SK-N-SH (cell line): ENCODE measurements at regions not wholly inside any gene's neighbourhood (a gene's known extent, or its start where the extent isn't known, plus 50 kb on each side); places are given as distances from the start of the nearest gene placed in this dataset.
A peak's percentile ranks its signal among the peaks of the same experiment; 100 is the strongest.

Experiments used
- CTCF ChIA-PET: fragments of 300-600, 350-600 bp; formaldehyde crosslinking; extraction: SDS; loops from one replicate; lab custom pipeline; 2021; lab: Yijun Ruan, JAX
- POLR2A ChIA-PET: fragments of 350-600 bp; sonication (Branson Sonifier 250); formaldehyde crosslinking; extraction: SDS; loops from one replicate; lab custom pipeline; 2020; ENCODE audit warnings: antibody characterized with exemption, inconsistent platforms; lab: Yijun Ruan, JAX
- DNase-seq: peaks from one replicate; pipeline ENCODE4 v3.0.0; 2012
- H2AFZ ChIP-seq: fragments of 200-600 bp; sonication (generic); 2 replicates; pipeline ENCODE4 v1.8.1; 2016; ENCODE audit warnings: antibody characterized with exemption, mild to moderate bottlenecking, low read depth
- H3F3A ChIP-seq: fragments of 200-600 bp; sonication (generic); replicated peaks from 2 replicates; pipeline ENCODE3; 2016; ENCODE audit warnings: antibody characterized with exemption, mild to moderate bottlenecking; ENCODE audit not compliant: insufficient read depth
- H3K27ac ChIP-seq, 2 experiments: fragments of 200-500 bp in 1 of 2; fragments of 200-600 bp in 1 of 2; sonication (Bioruptor generic) in 1 of 2; sonication (generic), shearing (Covaris generic) in 1 of 2; 2 replicates each; pipeline versions ENCODE4 v1.5.1 to v1.6.1; 2014 to 2016; ENCODE audit warnings: low read depth in 2 of 2, inconsistent platforms in 1 of 2, low read length in 1 of 2, mild to moderate bottlenecking in 1 of 2, mixed read lengths in 1 of 2
- H3K27me3 ChIP-seq: fragments of 200-600 bp; sonication (generic), shearing (Covaris generic); 2 replicates; pipeline ENCODE4 v1.6.1; 2016; ENCODE audit warnings: mixed run types; ENCODE audit not compliant: insufficient read depth
- H3K36me3 ChIP-seq, 2 experiments: fragments of 200-500 bp in 1 of 2; fragments of 200-600 bp in 1 of 2; sonication (Bioruptor generic) in 1 of 2; sonication (generic) in 1 of 2; replicated peaks in 1 of 2; 2 replicates each; pipeline versions ENCODE3 to v1.5.1; 2014 to 2016; ENCODE audit warnings: low read length in 1 of 2, mild to moderate bottlenecking in 1 of 2; ENCODE audit not compliant: insufficient read depth in 2 of 2, control insufficient read depth in 1 of 2
- H3K4me1 ChIP-seq, 2 experiments: fragments of 200-500 bp in 1 of 2; fragments of 200-600 bp in 1 of 2; sonication (Bioruptor generic) in 1 of 2; sonication (generic), shearing (Covaris generic) in 1 of 2; 2 replicates each; pipeline versions ENCODE4 v1.5.1 to v1.6.1; 2014 to 2016; ENCODE audit warnings: low read depth in 1 of 2, low read length in 1 of 2, mixed run types in 1 of 2; ENCODE audit not compliant: insufficient read depth in 2 of 2, control insufficient read depth in 1 of 2
- H3K4me2 ChIP-seq: fragments of 200-600 bp; sonication (generic), shearing (Covaris generic); 2 replicates; pipeline ENCODE4 v1.6.1; 2017; ENCODE audit warnings: mixed run types
- H3K4me3 ChIP-seq, 2 experiments: fragments of 200-500 bp in 1 of 2; fragments of 200-600 bp in 1 of 2; sonication (Bioruptor generic) in 1 of 2; sonication (generic), shearing (Covaris generic) in 1 of 2; 2 replicates each; pipeline versions ENCODE4 v1.5.1 to v1.8.1; 2014 to 2016; ENCODE audit warnings: low read depth in 2 of 2, inconsistent platforms in 1 of 2, low read length in 1 of 2, mild to moderate bottlenecking in 1 of 2, mixed read lengths in 1 of 2, moderate library complexity in 1 of 2
- H3K79me2 ChIP-seq: fragments of 200-600 bp; sonication (generic); 2 replicates; pipeline ENCODE4 v1.8.1; 2017; ENCODE audit warnings: mild to moderate bottlenecking; ENCODE audit not compliant: insufficient read depth
- H3K9ac ChIP-seq: fragments of 200-600 bp; sonication (generic); 2 replicates; pipeline ENCODE4 v1.6.1; 2017; ENCODE audit warnings: mixed run types
- H3K9me2 ChIP-seq: fragments of 200-600 bp; sonication (generic); 2 replicates; pipeline ENCODE4 v1.6.1; 2017; ENCODE audit warnings: mixed run types
- H3K9me3 ChIP-seq: fragments of 200-600 bp; sonication (generic); 2 replicates; pipeline ENCODE4 v1.6.1; 2017; ENCODE audit warnings: mixed run types, mild to moderate bottlenecking, moderate library complexity
- H4K20me1 ChIP-seq: fragments of 200-600 bp; sonication (generic); 2 replicates; pipeline ENCODE4 v1.6.1; 2017; ENCODE audit warnings: mild to moderate bottlenecking, mixed run types; ENCODE audit not compliant: insufficient read depth
- EZH2phosphoT487 ChIP-seq: fragments of 200-600 bp; sonication (generic); IDR thresholded peaks from 2 replicates; pipeline ENCODE4 v1.6.1; 2017; ENCODE audit warnings: low read depth, mixed run types, mild to moderate bottlenecking, antibody characterized with exemption, moderate library complexity, borderline replicate concordance
- FOSL2 ChIP-seq: IDR thresholded peaks from 2 replicates; pipeline ENCODE4 v1.4.0; 2012; ENCODE audit warnings: low read depth, mild to moderate bottlenecking, moderate library complexity, borderline replicate concordance
- FOXJ3 ChIP-seq: sonication (generic); formaldehyde crosslinking; IDR thresholded peaks from 2 replicates; pipeline ENCODE4 v1.5.1; 2020; ENCODE audit warnings: mild to moderate bottlenecking, missing genetic modification reagents
- GABPA ChIP-seq: IDR thresholded peaks from 2 replicates; pipeline ENCODE4 v1.4.0; 2012; ENCODE audit warnings: low read depth, mild to moderate bottlenecking
- GATA2 ChIP-seq: sonication (generic); formaldehyde crosslinking; IDR thresholded peaks from 2 replicates; pipeline ENCODE4 v1.5.0; 2020; ENCODE audit warnings: mild to moderate bottlenecking, missing genetic modification reagents
- JUND ChIP-seq: IDR thresholded peaks from 2 replicates; pipeline ENCODE4 v1.4.0; 2012
- MAX ChIP-seq: IDR thresholded peaks from 2 replicates; pipeline ENCODE4 v1.4.0; 2012; ENCODE audit warnings: low read depth
- MEF2A ChIP-seq: IDR thresholded peaks from 2 replicates; pipeline ENCODE4 v1.4.0; 2012; ENCODE audit warnings: low read depth, borderline replicate concordance
- MXI1 ChIP-seq: IDR thresholded peaks from 2 replicates; pipeline ENCODE4 v1.6.1; 2012; ENCODE audit warnings: mild to moderate bottlenecking, low read depth, low read length, improper control_type of control experiment
- NFIC ChIP-seq: IDR thresholded peaks from 2 replicates; pipeline ENCODE4 v1.4.0; 2012; ENCODE audit warnings: borderline replicate concordance
- NRF1 ChIP-seq: IDR thresholded peaks from 2 replicates; pipeline ENCODE4 v1.6.1; 2012; ENCODE audit warnings: low read depth, mild to moderate bottlenecking, low read length
- POLR2AphosphoS5 ChIP-seq: IDR thresholded peaks from 2 replicates; pipeline ENCODE4 v1.6.1; 2012; ENCODE audit warnings: low read depth, low read length
- RAD21 ChIP-seq: IDR thresholded peaks from 2 replicates; pipeline ENCODE4 v1.6.1; 2012; ENCODE audit warnings: mild to moderate bottlenecking, low read length
- RCOR1 ChIP-seq: fragments of 150-350 bp; IDR thresholded peaks from 2 replicates; pipeline ENCODE4 v1.6.1; 2017; ENCODE audit warnings: antibody characterized with exemption, low read length
- REST ChIP-seq: IDR thresholded peaks from 2 replicates; pipeline ENCODE4 v1.6.1; 2012; ENCODE audit warnings: mild to moderate bottlenecking, low read depth, low read length, moderate library complexity
- RFX5 ChIP-seq: IDR thresholded peaks from 2 replicates; pipeline ENCODE4 v1.6.1; 2012; ENCODE audit warnings: mild to moderate bottlenecking, improper control_type of control experiment, low read length
- RXRA ChIP-seq: IDR thresholded peaks from 2 replicates; pipeline ENCODE4 v1.4.0; 2012; ENCODE audit warnings: low read depth, mild to moderate bottlenecking, borderline replicate concordance
- SIN3A ChIP-seq: IDR thresholded peaks from 2 replicates; pipeline ENCODE4 v1.6.1; 2012; ENCODE audit warnings: low read depth, mild to moderate bottlenecking, low read length, moderate library complexity, borderline replicate concordance
- SMC3 ChIP-seq: IDR thresholded peaks from 2 replicates; pipeline ENCODE4 v1.6.1; 2012; ENCODE audit warnings: low read depth, low read length, improper control_type of control experiment
- TCF12 ChIP-seq: IDR thresholded peaks from 2 replicates; pipeline ENCODE4 v1.4.0; 2012
- TEAD4 ChIP-seq: IDR thresholded peaks from 2 replicates; pipeline ENCODE4 v1.4.0; 2012; ENCODE audit warnings: mild to moderate bottlenecking, borderline replicate concordance; ENCODE audit not compliant: insufficient read depth
- YY1 ChIP-seq: IDR thresholded peaks from 2 replicates; pipeline ENCODE4 v1.4.0; 2012; ENCODE audit warnings: low read depth, mild to moderate bottlenecking
- whole genome bisulfite sequencing: methylation state at CpG from one replicate; pipeline ENCODE4 v1.1.6; 2017; ENCODE audit warnings: low lambda C conversion rate; 5-methylcytosine and 5-hydroxymethylcytosine counted together
- TF ChIP-seq, protein P1 (sequence below): IDR thresholded peaks from 2 replicates; pipeline ENCODE4; 2012
- TF ChIP-seq, protein P2 (sequence below): fragments of 150-350 bp; IDR thresholded peaks from 2 replicates; pipeline ENCODE4 v1.6.1; 2016; ENCODE audit warnings: mild to moderate bottlenecking, low read depth, low read length
- TF ChIP-seq, protein P3 (sequence below): IDR thresholded peaks from 2 replicates; pipeline ENCODE4 v1.4.0; 2012; ENCODE audit warnings: low read depth, borderline replicate concordance
- TF ChIP-seq, protein P4 (sequence below): fragments of 200-600 bp; sonication (generic); IDR thresholded peaks from 2 replicates; pipeline ENCODE4 v1.6.1; 2017; ENCODE audit warnings: antibody characterized with exemption, mild to moderate bottlenecking, moderate library complexity

- H3K4me2 ChIP-seq: peak overlapping the region; percentile 53; the same call in 1 of the 2 replicates
- H3K36me3 ChIP-seq: no peaks in the 10 kb centered on the region
- ChIA-PET POLR2A (no interaction called here), CTCF (interaction anchor here (0.5 to 8.5 kb wide), 37 partner anchors 11 to 777 kb away, joined by 3 to 85 read pairs (median 4); no protein-coding TSS in a partner anchor)
- peaks cover 40% of the 10 kb centered on the region for H3K27me3 ChIP-seq
- H3K27ac ChIP-seq: no peak overlapping the region
- peak overlapping the region in 1 of 2 experiments; percentile 46; a peak in 1 of 4 replicates for H3K4me3 ChIP-seq
- WGBS: 3% methylated on average over 13 of the region's 18 CpGs
- H2AFZ ChIP-seq: no peak overlapping the region
- no peaks in the 10 kb centered on the region for H3K79me2 ChIP-seq
- no peaks in the 10 kb centered on the region for H3K4me1 ChIP-seq
- H4K20me1 ChIP-seq: no peaks in the 10 kb centered on the region
- no peak overlapping the region for H3K9ac ChIP-seq
- TF ChIP-seq RXRA (no peak), RAD21 (peak; percentile 68), NFIC (no peak), SIN3A (no peak), JUND (no peak), RFX5 (no peak), FOXJ3 (CRISPR knock-in tag) (no peak), MEF2A (no peak), YY1 (no peak), EZH2phosphoT487 (no peak), REST (no peak), GATA2 (CRISPR knock-in tag) (no peak), MAX (no peak), TEAD4 (no peak), RCOR1 (no peak), FOSL2 (no peak), GABPA (no peak), SMC3 (peak; percentile 64), POLR2AphosphoS5 (no peak), TCF12 (no peak), NRF1 (no peak), MXI1 (no peak)
- TF ChIP-seq, protein P1, sequence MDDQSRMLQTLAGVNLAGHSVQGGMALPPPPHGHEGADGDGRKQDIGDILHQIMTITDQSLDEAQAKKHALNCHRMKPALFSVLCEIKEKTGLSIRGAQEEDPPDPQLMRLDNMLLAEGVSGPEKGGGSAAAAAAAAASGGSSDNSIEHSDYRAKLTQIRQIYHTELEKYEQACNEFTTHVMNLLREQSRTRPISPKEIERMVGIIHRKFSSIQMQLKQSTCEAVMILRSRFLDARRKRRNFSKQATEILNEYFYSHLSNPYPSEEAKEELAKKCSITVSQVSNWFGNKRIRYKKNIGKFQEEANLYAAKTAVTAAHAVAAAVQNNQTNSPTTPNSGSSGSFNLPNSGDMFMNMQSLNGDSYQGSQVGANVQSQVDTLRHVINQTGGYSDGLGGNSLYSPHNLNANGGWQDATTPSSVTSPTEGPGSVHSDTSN: no peak
- TF ChIP-seq, protein P2, sequence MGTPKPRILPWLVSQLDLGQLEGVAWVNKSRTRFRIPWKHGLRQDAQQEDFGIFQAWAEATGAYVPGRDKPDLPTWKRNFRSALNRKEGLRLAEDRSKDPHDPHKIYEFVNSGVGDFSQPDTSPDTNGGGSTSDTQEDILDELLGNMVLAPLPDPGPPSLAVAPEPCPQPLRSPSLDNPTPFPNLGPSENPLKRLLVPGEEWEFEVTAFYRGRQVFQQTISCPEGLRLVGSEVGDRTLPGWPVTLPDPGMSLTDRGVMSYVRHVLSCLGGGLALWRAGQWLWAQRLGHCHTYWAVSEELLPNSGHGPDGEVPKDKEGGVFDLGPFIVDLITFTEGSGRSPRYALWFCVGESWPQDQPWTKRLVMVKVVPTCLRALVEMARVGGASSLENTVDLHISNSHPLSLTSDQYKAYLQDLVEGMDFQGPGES: no peak
- TF ChIP-seq, protein P3, sequence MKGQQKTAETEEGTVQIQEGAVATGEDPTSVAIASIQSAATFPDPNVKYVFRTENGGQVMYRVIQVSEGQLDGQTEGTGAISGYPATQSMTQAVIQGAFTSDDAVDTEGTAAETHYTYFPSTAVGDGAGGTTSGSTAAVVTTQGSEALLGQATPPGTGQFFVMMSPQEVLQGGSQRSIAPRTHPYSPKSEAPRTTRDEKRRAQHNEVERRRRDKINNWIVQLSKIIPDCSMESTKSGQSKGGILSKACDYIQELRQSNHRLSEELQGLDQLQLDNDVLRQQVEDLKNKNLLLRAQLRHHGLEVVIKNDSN: no peak
- TF ChIP-seq, protein P4, sequence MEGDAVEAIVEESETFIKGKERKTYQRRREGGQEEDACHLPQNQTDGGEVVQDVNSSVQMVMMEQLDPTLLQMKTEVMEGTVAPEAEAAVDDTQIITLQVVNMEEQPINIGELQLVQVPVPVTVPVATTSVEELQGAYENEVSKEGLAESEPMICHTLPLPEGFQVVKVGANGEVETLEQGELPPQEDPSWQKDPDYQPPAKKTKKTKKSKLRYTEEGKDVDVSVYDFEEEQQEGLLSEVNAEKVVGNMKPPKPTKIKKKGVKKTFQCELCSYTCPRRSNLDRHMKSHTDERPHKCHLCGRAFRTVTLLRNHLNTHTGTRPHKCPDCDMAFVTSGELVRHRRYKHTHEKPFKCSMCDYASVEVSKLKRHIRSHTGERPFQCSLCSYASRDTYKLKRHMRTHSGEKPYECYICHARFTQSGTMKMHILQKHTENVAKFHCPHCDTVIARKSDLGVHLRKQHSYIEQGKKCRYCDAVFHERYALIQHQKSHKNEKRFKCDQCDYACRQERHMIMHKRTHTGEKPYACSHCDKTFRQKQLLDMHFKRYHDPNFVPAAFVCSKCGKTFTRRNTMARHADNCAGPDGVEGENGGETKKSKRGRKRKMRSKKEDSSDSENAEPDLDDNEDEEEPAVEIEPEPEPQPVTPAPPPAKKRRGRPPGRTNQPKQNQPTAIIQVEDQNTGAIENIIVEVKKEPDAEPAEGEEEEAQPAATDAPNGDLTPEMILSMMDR: peak; percentile 75
- TF ChIP-seq, all 33 proteins: peak for 3
- no peaks in the 10 kb centered on the region for H3K9me2 ChIP-seq
- peak; percentile 56 for DNase-seq
- no peaks in the 10 kb centered on the region for H3K9me3 ChIP-seq
- H3F3A ChIP-seq: no peaks in the 10 kb centered on the region
Measured at GRCh38 chr20:20824924-20825584, 112.6 kb upstream of the RALGAPA2 start.
